ENCODE measurements at regions not wholly inside any gene's neighbourhood (a gene's known extent, or its start where the extent isn't known, plus 50 kb on each side); places are given as distances from the start of the nearest gene placed in this dataset.

GRCh38 chr6:21349834-21350233 lies 243.7 kb upstream of the SOX4 start:
- H3K4me1 ChIP-seq (ENCODE audit: insufficient read depth, low read length, severe bottlenecking) = no peaks in the 10 kb centered on the region
- H3K9me2 ChIP-seq (ENCODE audit: low read depth, low read length) = no peaks in the 10 kb centered on the region
- H2AFZ ChIP-seq (ENCODE audit: low read length) = no peak overlapping the region
- H3K9me3 ChIP-seq (ENCODE audit: low read length) = no peaks in the 10 kb centered on the region
- H3K36me3 ChIP-seq (ENCODE audit: insufficient read depth, low read length) = no peaks in the 10 kb centered on the region
- TF ChIP-seq CTCF (IDR thresholded peaks at IDR 0.05; ENCODE audit: low read length) (no peak), EZH2 (IDR thresholded peaks at IDR 0.05; ENCODE audit: borderline replicate concordance, low read length) (no peak)
- no peaks in the 10 kb centered on the region for H3K79me2 ChIP-seq (ENCODE audit: insufficient read depth, low read length)
- H3K9ac ChIP-seq (ENCODE audit: low read length) = no peak overlapping the region
- no peaks in the 10 kb centered on the region for H3K27me3 ChIP-seq (ENCODE audit: insufficient read depth, low read length)
- no peak overlapping the region for H3K4me2 ChIP-seq (ENCODE audit: low read length)
- H3K4me3 ChIP-seq (ENCODE audit: low read depth, low read length, poor library complexity, severe bottlenecking) = no peak overlapping the region
- no peak overlapping the region for H3K27ac ChIP-seq (ENCODE audit: low read depth, low read length, poor library complexity, severe bottlenecking)
- no peaks in the 10 kb centered on the region for H3F3A ChIP-seq (ENCODE audit: insufficient read depth, low read length)
- no peaks in the 10 kb centered on the region for H4K20me1 ChIP-seq (ENCODE audit: insufficient read depth, low read length)

GRCh38 chr6:21350926-21351325 lies 242.6 kb upstream of the SOX4 start:
- H3K4me2 ChIP-seq (ENCODE audit: low read length) = no peak overlapping the region
- H3K9me2 ChIP-seq (ENCODE audit: low read depth, low read length) = no peaks in the 10 kb centered on the region
- H3K9ac ChIP-seq (ENCODE audit: low read length) = no peak overlapping the region
- H3F3A ChIP-seq (ENCODE audit: insufficient read depth, low read length) = no peaks in the 10 kb centered on the region
- no peak overlapping the region for H2AFZ ChIP-seq (ENCODE audit: low read length)
- no peaks in the 10 kb centered on the region for H4K20me1 ChIP-seq (ENCODE audit: insufficient read depth, low read length)
- no peak for TF ChIP-seq CTCF (IDR thresholded peaks at IDR 0.05; ENCODE audit: low read length)
- TF ChIP-seq EZH2 (IDR thresholded peaks at IDR 0.05; ENCODE audit: borderline replicate concordance, low read length) = no peak
- no peak overlapping the region for H3K4me3 ChIP-seq (ENCODE audit: low read depth, low read length, poor library complexity, severe bottlenecking)
- H3K36me3 ChIP-seq (ENCODE audit: insufficient read depth, low read length) = no peaks in the 10 kb centered on the region
- H3K4me1 ChIP-seq (ENCODE audit: insufficient read depth, low read length, severe bottlenecking) = no peaks in the 10 kb centered on the region
- no peak overlapping the region for H3K27ac ChIP-seq (ENCODE audit: low read depth, low read length, poor library complexity, severe bottlenecking)
- H3K9me3 ChIP-seq (ENCODE audit: low read length) = no peaks in the 10 kb centered on the region
- no peaks in the 10 kb centered on the region for H3K79me2 ChIP-seq (ENCODE audit: insufficient read depth, low read length)
- H3K27me3 ChIP-seq (ENCODE audit: insufficient read depth, low read length) = no peaks in the 10 kb centered on the region

GRCh38 chr6:21352131-21352530 lies 241.4 kb upstream of the SOX4 start:
- Histone ChIP-seq H3K4me2 (ENCODE audit: low read length) (no peak overlapping the region), H3K79me2 (ENCODE audit: insufficient read depth, low read length) (no peaks in the 10 kb centered on the region), H3K4me1 (ENCODE audit: insufficient read depth, low read length, severe bottlenecking) (no peaks in the 10 kb centered on the region), H3K27ac (ENCODE audit: low read depth, low read length, poor library complexity, severe bottlenecking) (no peak overlapping the region), H3K36me3 (ENCODE audit: insufficient read depth, low read length) (no peaks in the 10 kb centered on the region), H3F3A (ENCODE audit: insufficient read depth, low read length) (no peaks in the 10 kb centered on the region), H3K9ac (ENCODE audit: low read length) (no peak overlapping the region), H3K4me3 (ENCODE audit: low read depth, low read length, poor library complexity, severe bottlenecking) (no peak overlapping the region), H4K20me1 (ENCODE audit: insufficient read depth, low read length) (no peaks in the 10 kb centered on the region), H2AFZ (ENCODE audit: low read length) (no peak overlapping the region), H3K9me2 (ENCODE audit: low read depth, low read length) (no peaks in the 10 kb centered on the region), H3K27me3 (ENCODE audit: insufficient read depth, low read length) (no peaks in the 10 kb centered on the region), H3K9me3 (ENCODE audit: low read length) (no peaks in the 10 kb centered on the region)
- TF ChIP-seq EZH2 (IDR thresholded peaks at IDR 0.05; ENCODE audit: borderline replicate concordance, low read length) (no peak), CTCF (IDR thresholded peaks at IDR 0.05; ENCODE audit: low read length) (no peak)

Measured in OCI-LY1 (cell line).